ENCODE measurements at regions not wholly inside any gene's neighbourhood (a gene's known extent, or its start where the extent isn't known, plus 50 kb on each side); places are given as distances from the start of the nearest gene placed in this dataset.

DNA sequence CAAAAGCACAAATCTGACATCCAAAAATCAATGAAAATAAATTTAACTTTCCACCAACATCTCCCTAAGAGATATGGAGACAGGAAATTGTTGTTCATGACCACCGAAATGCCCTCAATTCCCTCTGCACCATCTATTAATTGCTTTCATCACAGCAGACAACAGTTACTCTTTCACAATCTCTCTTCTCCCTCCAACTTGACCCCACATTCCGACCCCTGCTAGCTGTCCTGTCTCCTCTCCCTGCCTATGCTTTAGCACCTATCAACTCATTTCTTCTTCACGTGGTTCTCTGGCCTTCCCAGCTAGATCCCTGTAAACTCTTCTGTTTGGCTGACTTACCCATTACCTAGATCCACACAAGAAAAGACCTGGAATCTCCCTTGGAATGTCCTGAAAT is 173.9 kb upstream of the ADAMTS9 start:
- no peak for TF ChIP-seq EP300 (IDR thresholded peaks at IDR 0.05)
- no peak for TF ChIP-seq POLR2A (IDR thresholded peaks at IDR 0.05)
- TF ChIP-seq, protein P1, sequence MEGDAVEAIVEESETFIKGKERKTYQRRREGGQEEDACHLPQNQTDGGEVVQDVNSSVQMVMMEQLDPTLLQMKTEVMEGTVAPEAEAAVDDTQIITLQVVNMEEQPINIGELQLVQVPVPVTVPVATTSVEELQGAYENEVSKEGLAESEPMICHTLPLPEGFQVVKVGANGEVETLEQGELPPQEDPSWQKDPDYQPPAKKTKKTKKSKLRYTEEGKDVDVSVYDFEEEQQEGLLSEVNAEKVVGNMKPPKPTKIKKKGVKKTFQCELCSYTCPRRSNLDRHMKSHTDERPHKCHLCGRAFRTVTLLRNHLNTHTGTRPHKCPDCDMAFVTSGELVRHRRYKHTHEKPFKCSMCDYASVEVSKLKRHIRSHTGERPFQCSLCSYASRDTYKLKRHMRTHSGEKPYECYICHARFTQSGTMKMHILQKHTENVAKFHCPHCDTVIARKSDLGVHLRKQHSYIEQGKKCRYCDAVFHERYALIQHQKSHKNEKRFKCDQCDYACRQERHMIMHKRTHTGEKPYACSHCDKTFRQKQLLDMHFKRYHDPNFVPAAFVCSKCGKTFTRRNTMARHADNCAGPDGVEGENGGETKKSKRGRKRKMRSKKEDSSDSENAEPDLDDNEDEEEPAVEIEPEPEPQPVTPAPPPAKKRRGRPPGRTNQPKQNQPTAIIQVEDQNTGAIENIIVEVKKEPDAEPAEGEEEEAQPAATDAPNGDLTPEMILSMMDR (IDR thresholded peaks at IDR 0.05) = no peak
- Histone ChIP-seq H3K36me3 (no peaks in the 10 kb centered on the region), H3K4me1 (ENCODE audit: insufficient read depth) (peaks cover 13% of the 10 kb centered on the region), H3K27ac (no peak overlapping the region), H3K9me3 (no peaks in the 10 kb centered on the region), H3K4me3 (no peak overlapping the region), H3K27me3 (no peaks in the 10 kb centered on the region)
- no peak for DNase-seq
- WGBS, 3 donors = 70 to 75% (median 75%) methylated on average over 3 of the region's 3 CpGs
- intact Hi-C loops (cut with DNase I) = no loop called here

DNA sequence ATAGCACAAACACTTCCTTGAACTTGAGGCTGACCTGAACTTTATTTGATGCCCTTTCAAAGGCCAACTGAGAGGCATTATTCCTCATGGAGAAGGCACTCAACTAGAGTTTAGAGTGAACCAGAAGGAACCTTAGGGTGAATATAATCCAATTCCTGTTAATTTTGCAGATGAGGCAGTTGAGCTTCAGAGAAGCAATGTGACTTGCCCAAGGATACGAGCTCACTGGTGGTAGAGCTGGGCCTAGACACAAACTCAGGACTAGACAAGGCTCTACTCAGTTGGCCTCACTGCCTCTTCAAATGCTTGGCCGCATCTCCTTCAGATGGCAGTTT is 172.7 kb upstream of the ADAMTS9 start:
- Histone ChIP-seq H3K4me3 (no peak overlapping the region), H3K27ac (no peak overlapping the region), H3K27me3 (no peaks in the 10 kb centered on the region), H3K4me1 (ENCODE audit: insufficient read depth) (peaks cover 11% of the 10 kb centered on the region), H3K9me3 (no peaks in the 10 kb centered on the region), H3K36me3 (no peaks in the 10 kb centered on the region)
- intact Hi-C loops (cut with DNase I) = no loop called here
- no peak for DNase-seq
- WGBS, 3 donors = 82 to 83% (median 82%) methylated on average over 2 of the region's 2 CpGs
- TF ChIP-seq POLR2A (IDR thresholded peaks at IDR 0.05) = no peak
- no peak for TF ChIP-seq EP300 (IDR thresholded peaks at IDR 0.05)
- TF ChIP-seq, protein P1 (IDR thresholded peaks at IDR 0.05) = no peak

DNA sequence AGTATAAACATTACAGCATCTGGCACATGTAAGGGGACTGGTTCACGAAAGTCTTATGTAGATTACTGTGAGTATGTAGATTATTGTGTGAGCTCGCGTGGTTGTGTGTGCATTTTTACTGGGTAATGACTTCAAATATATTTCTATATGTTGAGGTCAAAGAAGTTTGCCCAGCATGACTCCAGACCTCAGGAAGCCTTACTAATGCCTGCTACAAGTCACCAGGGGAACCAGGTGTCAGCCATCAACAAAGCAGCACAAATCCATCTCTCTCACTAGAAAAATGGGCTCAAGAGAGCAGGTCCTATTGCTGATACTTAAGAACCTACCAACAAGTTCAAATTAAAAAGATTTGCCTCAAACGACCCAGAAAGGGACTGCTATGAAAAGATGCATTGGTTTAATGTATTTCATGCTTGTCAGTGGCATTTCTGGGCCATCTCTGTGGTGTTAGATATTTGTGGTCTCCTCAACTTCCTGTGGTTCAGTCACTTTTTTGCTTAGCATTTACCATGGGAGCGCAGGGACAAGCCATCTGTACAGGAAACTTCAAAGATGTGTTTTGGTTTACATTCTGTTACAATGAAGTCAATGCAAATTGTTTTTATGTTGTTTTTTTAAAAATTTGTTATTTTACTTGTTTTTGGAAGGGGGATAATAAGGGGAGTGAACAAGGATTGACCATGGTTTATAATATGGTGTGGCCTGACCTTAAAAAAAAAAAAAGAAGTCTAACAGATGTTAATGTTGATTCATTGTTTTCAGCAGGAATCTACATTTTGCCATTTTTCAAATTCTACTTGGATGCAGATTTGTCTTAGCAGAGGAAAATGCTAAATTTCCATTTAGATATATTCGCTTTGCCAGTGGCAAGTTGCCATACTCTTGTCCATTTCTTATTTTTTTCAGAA is 172.1 kb upstream of the ADAMTS9 start:
- no peak for TF ChIP-seq POLR2A (IDR thresholded peaks at IDR 0.05)
- TF ChIP-seq, protein P1 (IDR thresholded peaks at IDR 0.05) = no peak
- no peak for TF ChIP-seq EP300 (IDR thresholded peaks at IDR 0.05)
- no peak overlapping the region for H3K4me3 ChIP-seq
- H3K27me3 ChIP-seq = no peaks in the 10 kb centered on the region
- H3K36me3 ChIP-seq = no peaks in the 10 kb centered on the region
- intact Hi-C loops (cut with DNase I) = no loop called here
- H3K27ac ChIP-seq = no peak overlapping the region
- 67 to 78% (median 69%) methylated on average over 6 of the region's 6 CpGs for WGBS, 3 donors
- DNase-seq = no peak
- H3K4me1 ChIP-seq (ENCODE audit: insufficient read depth) = peaks cover 9% of the 10 kb centered on the region
- no peaks in the 10 kb centered on the region for H3K9me3 ChIP-seq

DNA sequence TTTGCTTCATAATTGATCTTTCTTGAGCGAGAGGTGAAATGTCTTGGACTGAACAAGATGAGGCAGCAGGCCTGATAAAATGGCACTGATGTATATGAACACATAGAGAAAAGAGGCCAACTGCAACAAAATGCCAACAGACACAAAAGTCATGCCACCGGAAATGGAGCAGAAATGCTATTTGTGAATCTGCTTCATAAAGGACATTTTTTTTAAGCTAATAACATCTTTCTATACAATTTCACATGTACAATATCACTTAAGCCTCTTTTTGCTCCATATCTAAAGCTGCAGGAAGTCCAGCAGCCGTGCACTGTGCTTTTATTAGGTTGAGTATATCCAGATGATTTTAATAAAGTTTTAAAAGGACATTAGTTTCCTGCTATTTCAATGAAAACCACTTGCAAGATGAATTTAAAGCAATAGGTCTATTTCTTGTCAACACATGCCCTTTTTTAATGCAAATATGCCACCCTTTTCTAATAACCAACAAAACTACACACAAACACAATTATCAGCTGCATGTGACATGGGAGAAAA is 169.2 kb upstream of the ADAMTS9 start:
- intact Hi-C loops (cut with DNase I) = no loop called here
- no peak for TF ChIP-seq EP300 (IDR thresholded peaks at IDR 0.05)
- no peaks in the 10 kb centered on the region for H3K27me3 ChIP-seq
- peaks cover 10% of the 10 kb centered on the region for H3K4me1 ChIP-seq (ENCODE audit: insufficient read depth)
- 86 to 92% (median 88%) methylated on average over 3 of the region's 3 CpGs for WGBS, 3 donors
- no peak overlapping the region for H3K27ac ChIP-seq
- DNase-seq = no peak
- no peaks in the 10 kb centered on the region for H3K9me3 ChIP-seq
- H3K4me3 ChIP-seq = no peak overlapping the region
- H3K36me3 ChIP-seq = no peaks in the 10 kb centered on the region

DNA sequence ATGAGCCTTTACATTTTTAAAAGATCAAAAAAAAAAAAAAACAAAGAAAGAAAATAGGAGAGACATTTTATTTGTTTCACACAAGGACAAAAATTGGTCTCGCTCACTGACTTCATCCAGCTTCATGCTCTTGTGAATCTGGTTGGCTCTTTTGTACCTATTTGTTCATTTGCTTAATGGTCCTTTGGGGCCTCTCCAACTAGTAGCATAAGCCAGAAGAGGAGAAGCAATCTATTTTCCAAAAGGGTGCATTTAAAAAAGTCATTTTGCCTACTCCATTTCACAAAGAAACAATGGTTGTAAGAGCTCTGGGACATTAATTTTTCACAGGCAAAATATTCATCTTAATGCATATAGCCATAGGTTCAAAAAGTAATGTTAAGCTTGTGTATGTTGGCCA is 168.3 kb upstream of the ADAMTS9 start:
- Histone ChIP-seq H3K27ac (no peak overlapping the region), H3K27me3 (no peaks in the 10 kb centered on the region), H3K4me1 (ENCODE audit: insufficient read depth) (peaks cover 8% of the 10 kb centered on the region), H3K9me3 (no peaks in the 10 kb centered on the region), H3K36me3 (no peaks in the 10 kb centered on the region), H3K4me3 (no peak overlapping the region)
- WGBS, 3 donors = 91 to 100% (median 99%) methylated on average over 1 of the region's 1 CpG
- intact Hi-C loops (cut with DNase I) = no loop called here
- no peak for TF ChIP-seq EP300 (IDR thresholded peaks at IDR 0.05)
- TF ChIP-seq, protein P1 (IDR thresholded peaks at IDR 0.05) = no peak
- no peak for TF ChIP-seq POLR2A (IDR thresholded peaks at IDR 0.05)
- no peak for DNase-seq

Data from ovary (tissue), 7 donors.